ENCODE measurements at regions not wholly inside any gene's neighbourhood (a gene's known extent, or its start where the extent isn't known, plus 50 kb on each side); places are given as distances from the start of the nearest gene placed in this dataset.
"Not testable (repeated sequence)": the region's sequence is repeated elsewhere in the genome, so short reads cannot be mapped to it uniquely, and the experiment has no call there.

GRCh38 chr2:200199005-200199404 is 107.5 kb upstream of the SPATS2L start:
- Histone ChIP-seq H3K79me1 (ENCODE audit: low read depth, low read length) (no peaks in the 10 kb centered on the region), H4K8ac (ENCODE audit: low read depth, low read length) (no peak overlapping the region), H3K4me2 (ENCODE audit: insufficient read depth, low read length, poor library complexity, severe bottlenecking) (no peak overlapping the region), H2AK5ac (ENCODE audit: low read depth, low read length) (no peak overlapping the region), H3K27me3 (ENCODE audit: control insufficient read depth in 3 of 3, insufficient read depth in 3 of 3, low read depth in 1 of 3, low read length in 3 of 3) (no peaks in the 10 kb centered on the region), H3K9ac (ENCODE audit: low read depth, low read length, poor library complexity) (no peak overlapping the region), H3K27ac (replicated peaks; ENCODE audit: low read length) (no peak overlapping the region), H3K18ac (ENCODE audit: low read length) (no peak overlapping the region), H3K4me3 (ENCODE audit: low read length in 2 of 2) (no peak overlapping the region), H3K9me3 (replicated peaks in 1 of 2; ENCODE audit: control insufficient read depth in 2 of 2, insufficient read depth in 1 of 2, low read depth in 1 of 2, low read length in 2 of 2) (no peaks in the 10 kb centered on the region), H3K14ac (ENCODE audit: low read length) (no peak overlapping the region), H3K4me1 (ENCODE audit: control insufficient read depth in 2 of 2, insufficient read depth in 1 of 2, low read depth in 1 of 2, low read length in 2 of 2) (peaks cover 7 to 9% of the 10 kb centered on the region in 2 donors), H3K36me3 (replicated peaks in 1 of 2; ENCODE audit: control insufficient read depth in 2 of 2, insufficient read depth in 2 of 2, low read length in 2 of 2) (no peaks in the 10 kb centered on the region), H2BK5ac (ENCODE audit: low read length) (no peak overlapping the region), H2AFZ (ENCODE audit: low read length) (no peak overlapping the region), H4K91ac (ENCODE audit: low read depth, low read length, poor library complexity) (no peak overlapping the region), H3K23ac (ENCODE audit: low read depth, low read length, poor library complexity) (no peak overlapping the region), H2BK120ac (ENCODE audit: low read depth, low read length) (no peak overlapping the region), H2BK12ac (ENCODE audit: low read length) (no peak overlapping the region), H3K4ac (ENCODE audit: low read length) (no peak overlapping the region), H2BK15ac (ENCODE audit: low read length) (no peak overlapping the region)
- no CpG with 5 or more reads among the region's 2 CpGs for WGBS, 2 donors (ENCODE audit: extremely low coverage in 2 of 2, insufficient read length in 2 of 2, insufficient replicate concordance in 1 of 2)
- no peak for DNase-seq (ENCODE audit: low spot score)

DNA sequence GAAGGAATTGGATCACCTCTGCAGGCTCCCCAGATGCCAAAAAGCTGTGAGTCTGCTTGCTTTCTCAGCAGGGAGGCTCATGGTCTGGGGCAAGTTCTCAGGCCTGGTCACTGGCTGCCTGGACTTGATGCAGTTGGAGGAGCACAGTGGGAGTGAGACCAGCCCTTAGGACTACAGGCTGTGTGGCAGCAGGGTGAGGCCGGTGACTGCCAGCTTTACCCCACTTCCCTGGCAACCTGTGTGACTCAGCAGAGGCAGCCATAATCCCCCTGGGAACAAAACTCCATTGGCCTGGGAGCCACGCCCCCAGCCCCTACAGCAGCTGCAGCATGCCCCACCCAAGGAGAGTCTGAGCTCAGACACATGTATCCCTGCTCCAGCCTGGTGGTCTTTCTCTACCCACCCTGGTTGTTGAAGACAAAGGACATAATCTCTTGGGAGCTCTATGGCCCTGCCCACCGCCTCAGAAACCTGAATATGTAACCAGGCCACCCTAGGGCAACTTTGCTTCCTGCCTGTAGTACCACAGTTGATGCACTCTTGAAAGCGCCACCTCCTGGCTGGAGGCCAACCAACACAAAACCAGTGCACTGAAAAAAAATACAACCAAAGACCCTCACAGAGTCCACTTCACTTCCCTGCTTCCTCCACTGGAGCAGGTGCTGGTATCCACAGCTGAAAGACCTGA is 106.8 kb upstream of the SPATS2L start:
- Histone ChIP-seq H3K4me2 (ENCODE audit: insufficient read depth, low read length, poor library complexity, severe bottlenecking) (no peak overlapping the region), H2BK12ac (ENCODE audit: low read length) (no peak overlapping the region), H3K4ac (ENCODE audit: low read length) (no peak overlapping the region), H3K27ac (replicated peaks; ENCODE audit: low read length) (no peak overlapping the region), H3K4me1 (ENCODE audit: control insufficient read depth in 2 of 2, insufficient read depth in 1 of 2, low read depth in 1 of 2, low read length in 2 of 2) (peaks cover 7 to 9% of the 10 kb centered on the region in 2 donors), H2BK120ac (ENCODE audit: low read depth, low read length) (peak overlapping the region; percentile 2), H2AFZ (ENCODE audit: low read length) (peak overlapping the region; percentile 59), H2BK5ac (ENCODE audit: low read length) (no peak overlapping the region), H2BK15ac (ENCODE audit: low read length) (peak overlapping the region; percentile 45), H3K4me3 (ENCODE audit: low read length in 2 of 2) (no peak overlapping the region), H3K9ac (ENCODE audit: low read depth, low read length, poor library complexity) (no peak overlapping the region), H4K8ac (ENCODE audit: low read depth, low read length) (no peak overlapping the region), H3K9me3 (replicated peaks in 1 of 2; ENCODE audit: control insufficient read depth in 2 of 2, insufficient read depth in 1 of 2, low read depth in 1 of 2, low read length in 2 of 2) (no peaks in the 10 kb centered on the region), H3K18ac (ENCODE audit: low read length) (peak overlapping the region; percentile 15), H3K79me1 (ENCODE audit: low read depth, low read length) (no peaks in the 10 kb centered on the region), H3K23ac (ENCODE audit: low read depth, low read length, poor library complexity) (no peak overlapping the region), H2AK5ac (ENCODE audit: low read depth, low read length) (no peak overlapping the region), H3K36me3 (replicated peaks in 1 of 2; ENCODE audit: control insufficient read depth in 2 of 2, insufficient read depth in 2 of 2, low read length in 2 of 2) (no peaks in the 10 kb centered on the region), H3K27me3 (ENCODE audit: control insufficient read depth in 3 of 3, insufficient read depth in 3 of 3, low read depth in 1 of 3, low read length in 3 of 3) (no peaks in the 10 kb centered on the region), H4K91ac (ENCODE audit: low read depth, low read length, poor library complexity) (no peak overlapping the region), H3K14ac (ENCODE audit: low read length) (no peak overlapping the region)
- no CpG with 5 or more reads among the region's 4 CpGs for WGBS, 2 donors (ENCODE audit: extremely low coverage in 2 of 2, insufficient read length in 2 of 2, insufficient replicate concordance in 1 of 2)
- DNase-seq (ENCODE audit: low spot score): no peak

DNA sequence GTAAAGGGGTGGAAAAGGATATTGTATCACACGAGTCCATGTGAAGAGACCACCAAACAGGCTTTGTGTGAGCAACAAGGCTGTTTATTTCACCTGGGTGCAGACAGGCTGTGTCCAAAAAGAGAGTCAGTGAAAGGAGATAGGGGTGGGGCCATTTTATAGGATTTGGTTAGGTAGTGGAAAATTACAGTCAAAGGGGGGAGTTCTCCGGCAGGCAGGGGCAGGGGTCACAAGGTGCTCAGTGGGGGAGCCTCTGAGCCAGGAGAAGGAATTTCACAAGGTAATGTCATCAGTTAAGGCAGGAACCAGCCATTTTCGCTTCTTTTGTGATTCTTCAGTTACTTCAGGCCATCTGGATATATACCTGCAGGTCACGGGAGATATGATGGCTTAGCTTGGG is 104.7 kb upstream of the SPATS2L start:
- not testable (repeated sequence) for H2BK12ac ChIP-seq (ENCODE audit: low read length); H2BK15ac ChIP-seq (ENCODE audit: low read length); H2AFZ ChIP-seq (ENCODE audit: low read length); H4K91ac ChIP-seq (ENCODE audit: low read depth, low read length, poor library complexity); H3K4me2 ChIP-seq (ENCODE audit: insufficient read depth, low read length, poor library complexity, severe bottlenecking); H4K8ac ChIP-seq (ENCODE audit: low read depth, low read length); H2BK5ac ChIP-seq (ENCODE audit: low read length); H3K4me1 ChIP-seq (ENCODE audit: control insufficient read depth in 2 of 2, insufficient read depth in 1 of 2, low read depth in 1 of 2, low read length in 2 of 2); H3K18ac ChIP-seq (ENCODE audit: low read length); H3K23ac ChIP-seq (ENCODE audit: low read depth, low read length, poor library complexity); H3K27ac ChIP-seq (replicated peaks; ENCODE audit: low read length); H3K79me1 ChIP-seq (ENCODE audit: low read depth, low read length); H3K9ac ChIP-seq (ENCODE audit: low read depth, low read length, poor library complexity); H3K9me3 ChIP-seq (replicated peaks in 1 of 2; ENCODE audit: control insufficient read depth in 2 of 2, insufficient read depth in 1 of 2, low read depth in 1 of 2, low read length in 2 of 2); H3K4me3 ChIP-seq (ENCODE audit: low read length in 2 of 2); H3K4ac ChIP-seq (ENCODE audit: low read length); H2AK5ac ChIP-seq (ENCODE audit: low read depth, low read length); H3K14ac ChIP-seq (ENCODE audit: low read length); H3K27me3 ChIP-seq (ENCODE audit: control insufficient read depth in 3 of 3, insufficient read depth in 3 of 3, low read depth in 1 of 3, low read length in 3 of 3); H2BK120ac ChIP-seq (ENCODE audit: low read depth, low read length); H3K36me3 ChIP-seq (replicated peaks in 1 of 2; ENCODE audit: control insufficient read depth in 2 of 2, insufficient read depth in 2 of 2, low read length in 2 of 2); DNase-seq (ENCODE audit: low spot score)
- WGBS, 2 donors (ENCODE audit: extremely low coverage in 2 of 2, insufficient read length in 2 of 2, insufficient replicate concordance in 1 of 2): no CpG with 5 or more reads among the region's 4 CpGs

DNA sequence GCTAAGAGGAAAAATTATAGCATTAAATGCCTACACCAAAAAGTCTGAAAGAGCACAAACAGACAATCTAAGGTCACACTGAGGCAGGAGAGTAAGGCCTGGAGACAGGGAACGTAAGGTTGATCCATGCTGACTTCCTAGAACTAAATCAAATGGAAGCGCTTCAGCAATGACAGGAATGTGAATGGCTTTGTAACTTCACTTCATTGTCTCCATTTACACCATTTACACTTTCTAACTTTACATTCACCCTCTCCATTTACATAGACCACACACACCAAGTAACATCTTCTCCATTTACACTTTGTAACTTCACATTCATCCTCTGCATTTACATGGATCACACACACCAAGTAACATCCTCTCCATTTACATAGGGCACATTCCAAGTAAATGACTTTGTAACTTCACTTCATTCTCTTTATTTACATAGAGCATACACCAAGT is 103.1 kb upstream of the SPATS2L start:
- Histone ChIP-seq H2BK15ac (ENCODE audit: low read length) (no peak overlapping the region), H3K4me1 (ENCODE audit: control insufficient read depth in 2 of 2, insufficient read depth in 1 of 2, low read depth in 1 of 2, low read length in 2 of 2) (peaks cover 7 to 9% of the 10 kb centered on the region in 2 donors), H3K18ac (ENCODE audit: low read length) (no peak overlapping the region), H2AK5ac (ENCODE audit: low read depth, low read length) (no peak overlapping the region), H3K4me2 (ENCODE audit: insufficient read depth, low read length, poor library complexity, severe bottlenecking) (no peak overlapping the region), H2AFZ (ENCODE audit: low read length) (peak overlapping the region; percentile 31), H3K27me3 (ENCODE audit: control insufficient read depth in 3 of 3, insufficient read depth in 3 of 3, low read depth in 1 of 3, low read length in 3 of 3) (no peaks in the 10 kb centered on the region), H2BK5ac (ENCODE audit: low read length) (no peak overlapping the region), H3K9me3 (replicated peaks in 1 of 2; ENCODE audit: control insufficient read depth in 2 of 2, insufficient read depth in 1 of 2, low read depth in 1 of 2, low read length in 2 of 2) (no peaks in the 10 kb centered on the region), H3K4me3 (ENCODE audit: low read length in 2 of 2) (no peak overlapping the region), H3K79me1 (ENCODE audit: low read depth, low read length) (no peaks in the 10 kb centered on the region), H3K9ac (ENCODE audit: low read depth, low read length, poor library complexity) (no peak overlapping the region), H4K91ac (ENCODE audit: low read depth, low read length, poor library complexity) (no peak overlapping the region), H3K27ac (replicated peaks; ENCODE audit: low read length) (no peak overlapping the region), H2BK120ac (ENCODE audit: low read depth, low read length) (no peak overlapping the region), H2BK12ac (ENCODE audit: low read length) (no peak overlapping the region), H4K8ac (ENCODE audit: low read depth, low read length) (no peak overlapping the region), H3K36me3 (replicated peaks in 1 of 2; ENCODE audit: control insufficient read depth in 2 of 2, insufficient read depth in 2 of 2, low read length in 2 of 2) (no peaks in the 10 kb centered on the region), H3K4ac (ENCODE audit: low read length) (no peak overlapping the region), H3K14ac (ENCODE audit: low read length) (no peak overlapping the region), H3K23ac (ENCODE audit: low read depth, low read length, poor library complexity) (no peak overlapping the region)
- WGBS, 2 donors (ENCODE audit: extremely low coverage in 2 of 2, insufficient read length in 2 of 2, insufficient replicate concordance in 1 of 2): no CpG with 5 or more reads among the region's 2 CpGs
- DNase-seq (ENCODE audit: low spot score): no peak

Data from neuronal stem cell (in vitro differentiated cells).